GM12878 (cell line): ENCODE measurements at regions not wholly inside any gene's neighbourhood (a gene's known extent, or its start where the extent isn't known, plus 50 kb on each side); places are given as distances from the start of the nearest gene placed in this dataset.

Source experiments
- ATAC-seq: fragments of 200-7000 bp; cut with Tn5 transposase; 3 replicates; pipeline ENCODE4 v1.9.1; 2020; ENCODE audit warnings: mild to moderate bottlenecking, moderate library complexity
- BruUV-seq: library from RNA; stranded (reverse); fragments of 400-500 nt; replicated peaks from 2 replicates; lab custom pipeline; 2021; lab: Mats Ljungman, UMichigan
- CTCF ChIA-PET: fragments of 300-600 bp; sonication (Branson Sonifier 250); formaldehyde crosslinking; extraction: SDS; loops from one replicate; lab custom pipeline; 2021; ENCODE audit warnings: inconsistent platforms; lab: Yijun Ruan, JAX
- POLR2A ChIA-PET: fragments of 350-600 bp; formaldehyde crosslinking; extraction: SDS; loops from one replicate; lab custom pipeline; 2021; ENCODE audit warnings: inconsistent platforms; lab: Charles Lee
- RAD21 ChIA-PET: fragments of 300-600 bp; sonication (Branson Sonifier 250); formaldehyde crosslinking; loops from one replicate; lab custom pipeline; 2023; ENCODE audit warnings: antibody characterized with exemption; ENCODE audit not compliant: unreplicated experiment; lab: Charles Lee
- SMC1A ChIA-PET: fragments of 300-600 bp; sonication (Branson Sonifier 250); formaldehyde crosslinking; loops from one replicate; lab custom pipeline; 2023; ENCODE audit not compliant: unreplicated experiment, uncharacterized antibody; lab: Charles Lee
- DNase-seq: peaks from one replicate; pipeline ENCODE4 v3.0.0-alpha.2; 2011; ENCODE audit warnings: low read depth, low spot score
- FAIRE-seq: peaks from 3 replicates; lab custom pipeline; 2011; peaks lifted over from hg19 to GRCh38; lab: Jason Lieb, UNC
- H2AFZ ChIP-seq: 2 replicates; pipeline ENCODE4 v1.6.0; 2011; ENCODE audit warnings: low read depth, low read length, control low read depth; ENCODE audit not compliant: control insufficient read depth
- H3K27ac ChIP-seq: 2 replicates; pipeline ENCODE4 v1.5.1; 2011; ENCODE audit warnings: control low read depth; ENCODE audit not compliant: control insufficient read depth, insufficient read depth
- H3K27me3 ChIP-seq, 2 experiments: replicated peaks in 1 of 2; 2 replicates each; pipeline versions ENCODE4 v1.6.0 to v1.6.1; 2011; ENCODE audit warnings: low read length in 1 of 2; ENCODE audit not compliant: control insufficient read depth in 2 of 2, insufficient read depth in 2 of 2
- H3K36me3 ChIP-seq, 2 experiments: 2 replicates each; pipeline ENCODE4 v1.5.1; 2011; ENCODE audit warnings: low read length in 1 of 2; ENCODE audit not compliant: control insufficient read depth in 2 of 2, insufficient read depth in 2 of 2
- H3K4me1 ChIP-seq: 2 replicates; pipeline ENCODE4 v1.6.1; 2011; ENCODE audit warnings: mild to moderate bottlenecking, low read length, moderate library complexity, mixed read lengths; ENCODE audit not compliant: control insufficient read depth, insufficient read depth
- H3K4me2 ChIP-seq: 2 replicates; pipeline ENCODE4 v1.6.0; 2011; ENCODE audit warnings: control low read depth; ENCODE audit not compliant: control insufficient read depth, insufficient read depth
- H3K4me3 ChIP-seq: fragments of 200-600 bp; sonication (generic); 2 replicates; pipeline ENCODE4 v1.5.1; 2016
- H3K79me2 ChIP-seq: 2 replicates; pipeline ENCODE4 v1.6.0; 2011; ENCODE audit warnings: low read length; ENCODE audit not compliant: control insufficient read depth, insufficient read depth
- H3K9ac ChIP-seq: 2 replicates; pipeline ENCODE4 v1.8.0; 2011; ENCODE audit warnings: low read length, control low read depth, mixed read lengths; ENCODE audit not compliant: control insufficient read depth, insufficient read depth
- H3K9me3 ChIP-seq: replicated peaks from 3 replicates; pipeline ENCODE4 v1.5.1; 2011; ENCODE audit warnings: mild to moderate bottlenecking, low read length; ENCODE audit not compliant: control insufficient read depth, insufficient read depth
- H4K20me1 ChIP-seq: 2 replicates; pipeline ENCODE4 v1.6.0; 2011; ENCODE audit not compliant: control insufficient read depth, insufficient read depth
- BHLHE40 ChIP-seq, 2 experiments: fragments of 450-650 bp in 1 of 2; IDR thresholded peaks; 2 replicates each; pipeline ENCODE4 v1.6.1; 2011 to 2017; ENCODE audit warnings: low read depth in 2 of 2, borderline replicate concordance in 1 of 2, improper control_type of control experiment in 1 of 2, low read length in 1 of 2, mild to moderate bottlenecking in 1 of 2
- CHD1 ChIP-seq: IDR thresholded peaks from 2 replicates; pipeline ENCODE4 v1.6.1; 2012; ENCODE audit warnings: low read depth, low read length, improper control_type of control experiment
- MAX ChIP-seq: IDR thresholded peaks from 2 replicates; pipeline ENCODE4 v1.6.1; 2012; ENCODE audit warnings: low read depth, low read length, improper control_type of control experiment
- POLR2A ChIP-seq: IDR thresholded peaks from 2 replicates; pipeline ENCODE4 v1.6.1; 2011; ENCODE audit warnings: low read depth, mild to moderate bottlenecking, low read length
- POLR2AphosphoS5 ChIP-seq: IDR thresholded peaks from 2 replicates; pipeline ENCODE4 v1.6.1; 2011; ENCODE audit warnings: mild to moderate bottlenecking, low read length, inconsistent platforms
- RB1 ChIP-seq: fragments of 450-650 bp; formaldehyde crosslinking; IDR thresholded peaks from 2 replicates; pipeline ENCODE4 v1.6.1; 2017; ENCODE audit warnings: mild to moderate bottlenecking, borderline replicate concordance
- RCOR1 ChIP-seq: conservative IDR thresholded peaks from 2 replicates; pipeline ENCODE4 v1.6.1; 2012; ENCODE audit warnings: low read depth, low read length, improper control_type of control experiment
- RELB ChIP-seq: fragments of 450-650 bp; IDR thresholded peaks from 2 replicates; pipeline ENCODE4 v1.6.1; 2017; ENCODE audit warnings: low read depth, mild to moderate bottlenecking, moderate library complexity
- RUNX3 ChIP-seq: IDR thresholded peaks from 2 replicates; pipeline ENCODE4 v1.6.1; 2012; ENCODE audit warnings: low read length, inconsistent platforms
- SIN3A ChIP-seq: IDR thresholded peaks from 2 replicates; pipeline ENCODE4 v1.6.1; 2012; ENCODE audit warnings: low read depth, low read length, improper control_type of control experiment
- ZBTB4 ChIP-seq: fragments of 450-650 bp; formaldehyde crosslinking; IDR thresholded peaks from 2 replicates; pipeline ENCODE4 v1.4.0; 2022; ENCODE audit warnings: mild to moderate bottlenecking, moderate library complexity
- WGBS: methylation state at CpG from one replicate; pipeline ENCODE4 v1.1.6; 2016; ENCODE audit warnings: low lambda C conversion rate; ENCODE audit not compliant: insufficient replicate concordance, insufficient coverage; ENCODE audit errors: missing lambda C conversion rate; 5-methylcytosine and 5-hydroxymethylcytosine counted together
- in situ Hi-C: fragments of 300-500 bp; cut with MboI; formaldehyde crosslinking; loops from 9 replicates; pipeline ENCODE4 v1.14.3; 2018; ENCODE audit warnings: mixed read lengths
- intact Hi-C: fragments of 100-400 bp; cut with micrococcal nuclease; formaldehyde crosslinking; loops from one replicate; pipeline ENCODE4 v1.14.2; 2022; ENCODE audit not compliant: unreplicated experiment
- TF ChIP-seq, protein P1 (sequence below): IDR thresholded peaks from 2 replicates; pipeline ENCODE4 v1.6.1; 2011; ENCODE audit warnings: borderline replicate concordance, low read depth, mild to moderate bottlenecking, moderate library complexity, low read length; ENCODE audit not compliant: insufficient read depth, poor library complexity, severe bottlenecking

- Histone ChIP-seq H3K9ac (no peak overlapping the region), H3K9me3 (no peaks in the 10 kb centered on the region), H4K20me1 (no peaks in the 10 kb centered on the region), H3K36me3 (no peaks in the 10 kb centered on the region), H2AFZ (no peak overlapping the region), H3K4me2 (no peak overlapping the region), H3K27me3 (peaks cover 0 to 5% of the 10 kb centered on the region in 2 experiments; a peak in 2 of 4 replicates), H3K4me3 (no peak overlapping the region), H3K79me2 (no peaks in the 10 kb centered on the region), H3K4me1 (no peaks in the 10 kb centered on the region), H3K27ac (no peak overlapping the region)
- 53% methylated on average over 5 of the region's 5 CpGs for WGBS
- CTCF ChIA-PET: no interaction called here
- BruUV-seq: no TSS peak
- intact Hi-C loops: no loop called here
- no peak for FAIRE-seq
- no peak for DNase-seq
- POLR2A ChIA-PET: no interaction called here
- TF ChIP-seq SIN3A: no peak
- no peak for TF ChIP-seq ZBTB4 (CRISPR knock-in tag)
- no peak for TF ChIP-seq RB1
- RAD21 ChIA-PET: no interaction called here
- SMC1A ChIA-PET: no interaction called here
- in situ Hi-C loops: no loop called here
- ATAC-seq: no peak
These were observed 57.0 kb upstream of the ITGA11 start for GRCh38 chr15:68488966-68489365.

GRCh38 chr15:68489421-68489820 is 57.5 kb upstream of the ITGA11 start:
- WGBS: 0% methylated on average over 3 of the region's 3 CpGs
- in situ Hi-C loops (no loop called here), intact Hi-C loops (no loop called here)
- RAD21 ChIA-PET: no interaction called here
- H2AFZ ChIP-seq: no peak overlapping the region
- H4K20me1 ChIP-seq: no peaks in the 10 kb centered on the region
- H3K4me3 ChIP-seq: no peak overlapping the region
- ATAC-seq: no peak; the same call in 2 of the 3 replicates
- H3K9me3 ChIP-seq: no peaks in the 10 kb centered on the region; the same call in 2 of the 3 replicates
- no peaks in the 10 kb centered on the region for H3K79me2 ChIP-seq
- POLR2A ChIA-PET: no interaction called here
- no peak overlapping the region for H3K27ac ChIP-seq
- peaks cover 0 to 5% of the 10 kb centered on the region in 2 experiments; a peak in 2 of 4 replicates for H3K27me3 ChIP-seq
- SMC1A ChIA-PET: no interaction called here
- H3K4me1 ChIP-seq: no peaks in the 10 kb centered on the region
- no peak for DNase-seq
- no peak overlapping the region for H3K4me2 ChIP-seq
- FAIRE-seq: no peak
- CTCF ChIA-PET: no interaction called here
- no TSS peak for BruUV-seq
- no peak overlapping the region for H3K9ac ChIP-seq
- no peaks in the 10 kb centered on the region for H3K36me3 ChIP-seq
- TF ChIP-seq, protein P1, sequence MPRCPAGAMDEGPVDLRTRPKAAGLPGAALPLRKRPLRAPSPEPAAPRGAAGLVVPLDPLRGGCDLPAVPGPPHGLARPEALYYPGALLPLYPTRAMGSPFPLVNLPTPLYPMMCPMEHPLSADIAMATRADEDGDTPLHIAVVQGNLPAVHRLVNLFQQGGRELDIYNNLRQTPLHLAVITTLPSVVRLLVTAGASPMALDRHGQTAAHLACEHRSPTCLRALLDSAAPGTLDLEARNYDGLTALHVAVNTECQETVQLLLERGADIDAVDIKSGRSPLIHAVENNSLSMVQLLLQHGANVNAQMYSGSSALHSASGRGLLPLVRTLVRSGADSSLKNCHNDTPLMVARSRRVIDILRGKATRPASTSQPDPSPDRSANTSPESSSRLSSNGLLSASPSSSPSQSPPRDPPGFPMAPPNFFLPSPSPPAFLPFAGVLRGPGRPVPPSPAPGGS: no peak
- no peak for TF ChIP-seq MAX
- TF ChIP-seq POLR2A: no peak
- TF ChIP-seq RELB: no peak
- TF ChIP-seq POLR2AphosphoS5: no peak
- no peak for TF ChIP-seq BHLHE40 (IDR thresholded peaks at IDR 0.05; ENCODE audit: borderline replicate concordance in 1 of 2, low read depth in 2 of 2, low read length in 1 of 2)
- TF ChIP-seq RCOR1: no peak
- no peak for TF ChIP-seq CHD1
- TF ChIP-seq RUNX3: no peak
